ENCODE measurements at regions not wholly inside any gene's neighbourhood (a gene's known extent, or its start where the extent isn't known, plus 50 kb on each side); places are given as distances from the start of the nearest gene placed in this dataset.

DNA sequence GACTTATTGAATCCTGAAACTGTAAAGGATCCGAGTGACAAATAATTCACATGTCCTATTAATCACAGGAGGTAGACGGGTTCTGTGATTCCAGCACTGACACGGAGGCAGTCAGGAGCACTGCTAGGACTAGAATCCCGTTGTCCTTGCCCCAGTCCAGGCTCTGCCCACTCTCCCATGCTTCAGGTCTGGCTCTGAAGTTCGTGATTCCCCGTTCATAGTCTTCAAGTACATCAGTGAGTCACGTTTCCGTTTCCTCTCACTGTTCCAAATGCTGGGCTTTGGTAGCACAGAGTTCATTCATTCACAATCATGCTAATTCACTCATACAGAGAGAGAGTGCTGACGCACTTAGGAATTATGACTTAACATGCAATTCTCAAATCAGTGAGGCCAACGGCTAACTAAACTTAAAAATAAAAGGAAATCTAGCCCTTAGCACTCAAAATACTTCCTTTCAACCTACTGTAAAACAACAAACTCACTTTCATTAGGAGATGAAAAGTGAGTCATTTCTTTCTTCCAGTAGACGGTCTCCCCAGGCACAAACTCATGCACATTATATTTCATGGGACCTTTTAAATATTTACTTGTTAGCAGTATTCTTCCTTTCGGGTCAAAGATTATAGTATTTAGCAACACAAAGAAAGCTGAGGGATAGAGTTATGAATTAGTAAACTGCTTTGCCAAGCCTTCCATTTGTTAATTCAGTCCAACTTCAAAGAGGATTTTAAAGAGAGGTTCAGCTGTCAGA lies 94.0 kb upstream of the NHSL1 start:
- no peak for TF ChIP-seq EZH2 (IDR thresholded peaks at IDR 0.05; ENCODE audit: low read length, missing control alignments)
- TF ChIP-seq, protein P1, sequence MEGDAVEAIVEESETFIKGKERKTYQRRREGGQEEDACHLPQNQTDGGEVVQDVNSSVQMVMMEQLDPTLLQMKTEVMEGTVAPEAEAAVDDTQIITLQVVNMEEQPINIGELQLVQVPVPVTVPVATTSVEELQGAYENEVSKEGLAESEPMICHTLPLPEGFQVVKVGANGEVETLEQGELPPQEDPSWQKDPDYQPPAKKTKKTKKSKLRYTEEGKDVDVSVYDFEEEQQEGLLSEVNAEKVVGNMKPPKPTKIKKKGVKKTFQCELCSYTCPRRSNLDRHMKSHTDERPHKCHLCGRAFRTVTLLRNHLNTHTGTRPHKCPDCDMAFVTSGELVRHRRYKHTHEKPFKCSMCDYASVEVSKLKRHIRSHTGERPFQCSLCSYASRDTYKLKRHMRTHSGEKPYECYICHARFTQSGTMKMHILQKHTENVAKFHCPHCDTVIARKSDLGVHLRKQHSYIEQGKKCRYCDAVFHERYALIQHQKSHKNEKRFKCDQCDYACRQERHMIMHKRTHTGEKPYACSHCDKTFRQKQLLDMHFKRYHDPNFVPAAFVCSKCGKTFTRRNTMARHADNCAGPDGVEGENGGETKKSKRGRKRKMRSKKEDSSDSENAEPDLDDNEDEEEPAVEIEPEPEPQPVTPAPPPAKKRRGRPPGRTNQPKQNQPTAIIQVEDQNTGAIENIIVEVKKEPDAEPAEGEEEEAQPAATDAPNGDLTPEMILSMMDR (conservative IDR thresholded peaks at IDR 0.05 in 1 of 2, IDR thresholded peaks at IDR 0.05 in 1 of 2; ENCODE audit: low read depth in 1 of 2, low read length in 2 of 2): no peak
